NB4 (cell line): ENCODE measurements at regions not wholly inside any gene's neighbourhood (a gene's known extent, or its start where the extent isn't known, plus 50 kb on each side); places are given as distances from the start of the nearest gene placed in this dataset.

Experiments used
- DNase-seq: peaks from one replicate; pipeline ENCODE4 v3.0.0; 2010; ENCODE audit warnings: low read depth
- H3K4me3 ChIP-seq: one replicate; pipeline ENCODE4 v1.5.1; 2011; ENCODE audit warnings: mild to moderate bottlenecking, low read depth, low read length, moderate library complexity
- MYC ChIP-seq: IDR thresholded peaks from 2 replicates; pipeline ENCODE4 v1.6.1; 2011; ENCODE audit warnings: low read depth, low read length
- POLR2A ChIP-seq: IDR thresholded peaks from 2 replicates; pipeline ENCODE4 v1.6.1; 2011; ENCODE audit warnings: mild to moderate bottlenecking; ENCODE audit not compliant: insufficient read length; ENCODE audit errors: extremely low read depth
- TF ChIP-seq, protein P1 (sequence below): IDR thresholded peaks from one replicate; pipeline ENCODE4 v1.5.1; 2012; ENCODE audit warnings: low read depth, low read length
- TF ChIP-seq, protein P2 (sequence below): IDR thresholded peaks from 2 replicates; pipeline ENCODE4 v1.6.1; 2011; ENCODE audit warnings: low read depth, low read length

DNA sequence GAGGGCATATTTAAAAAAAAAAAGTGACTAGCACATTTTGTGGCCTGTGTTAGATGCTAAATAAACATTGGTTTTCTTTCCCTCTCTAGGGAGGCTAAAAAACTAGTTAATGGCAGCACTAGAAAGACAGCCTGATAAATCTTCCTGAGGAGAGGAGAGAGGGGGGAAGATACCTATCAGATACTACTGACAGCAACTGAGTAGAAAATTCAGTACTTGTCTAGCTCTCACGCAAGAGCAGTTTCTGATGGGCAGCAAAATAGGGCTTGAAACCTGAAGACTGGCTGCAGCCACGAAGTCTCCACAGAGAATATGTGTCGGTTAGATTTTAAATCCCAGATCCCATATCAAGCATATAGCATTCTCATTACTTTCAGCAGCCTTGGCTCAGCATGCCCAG, 388.2 kb downstream of the KCNA4 start:
- H3K4me3 ChIP-seq = no peak overlapping the region
- DNase-seq = no peak
- TF ChIP-seq POLR2A = no peak
- TF ChIP-seq, protein P1, sequence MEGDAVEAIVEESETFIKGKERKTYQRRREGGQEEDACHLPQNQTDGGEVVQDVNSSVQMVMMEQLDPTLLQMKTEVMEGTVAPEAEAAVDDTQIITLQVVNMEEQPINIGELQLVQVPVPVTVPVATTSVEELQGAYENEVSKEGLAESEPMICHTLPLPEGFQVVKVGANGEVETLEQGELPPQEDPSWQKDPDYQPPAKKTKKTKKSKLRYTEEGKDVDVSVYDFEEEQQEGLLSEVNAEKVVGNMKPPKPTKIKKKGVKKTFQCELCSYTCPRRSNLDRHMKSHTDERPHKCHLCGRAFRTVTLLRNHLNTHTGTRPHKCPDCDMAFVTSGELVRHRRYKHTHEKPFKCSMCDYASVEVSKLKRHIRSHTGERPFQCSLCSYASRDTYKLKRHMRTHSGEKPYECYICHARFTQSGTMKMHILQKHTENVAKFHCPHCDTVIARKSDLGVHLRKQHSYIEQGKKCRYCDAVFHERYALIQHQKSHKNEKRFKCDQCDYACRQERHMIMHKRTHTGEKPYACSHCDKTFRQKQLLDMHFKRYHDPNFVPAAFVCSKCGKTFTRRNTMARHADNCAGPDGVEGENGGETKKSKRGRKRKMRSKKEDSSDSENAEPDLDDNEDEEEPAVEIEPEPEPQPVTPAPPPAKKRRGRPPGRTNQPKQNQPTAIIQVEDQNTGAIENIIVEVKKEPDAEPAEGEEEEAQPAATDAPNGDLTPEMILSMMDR = no peak
- TF ChIP-seq MYC = no peak
- TF ChIP-seq, protein P2, sequence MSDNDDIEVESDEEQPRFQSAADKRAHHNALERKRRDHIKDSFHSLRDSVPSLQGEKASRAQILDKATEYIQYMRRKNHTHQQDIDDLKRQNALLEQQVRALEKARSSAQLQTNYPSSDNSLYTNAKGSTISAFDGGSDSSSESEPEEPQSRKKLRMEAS = no peak

DNA sequence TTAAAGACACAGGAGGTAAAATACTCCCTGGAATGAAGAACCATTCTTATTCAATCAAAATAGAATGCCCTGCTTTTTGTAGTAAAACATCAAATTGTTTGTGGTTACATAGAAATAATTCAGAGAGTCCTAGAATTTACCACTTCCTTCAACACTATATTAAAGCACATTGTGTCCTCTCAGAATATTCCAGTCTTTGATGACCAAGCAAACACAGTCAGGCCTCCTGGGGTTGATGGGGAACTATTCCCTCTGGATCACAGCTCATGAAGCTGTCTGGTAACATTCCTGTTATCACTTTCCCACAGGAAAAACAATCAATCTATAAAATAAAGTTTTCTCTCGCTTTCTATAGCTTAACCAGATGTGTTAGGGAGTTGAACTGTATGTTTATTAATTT, 389.3 kb downstream of the KCNA4 start:
- DNase-seq = no peak
- H3K4me3 ChIP-seq = no peak overlapping the region
- TF ChIP-seq, protein P2 = no peak
- TF ChIP-seq, protein P1 = no peak
- TF ChIP-seq POLR2A = no peak
- TF ChIP-seq MYC = no peak

DNA sequence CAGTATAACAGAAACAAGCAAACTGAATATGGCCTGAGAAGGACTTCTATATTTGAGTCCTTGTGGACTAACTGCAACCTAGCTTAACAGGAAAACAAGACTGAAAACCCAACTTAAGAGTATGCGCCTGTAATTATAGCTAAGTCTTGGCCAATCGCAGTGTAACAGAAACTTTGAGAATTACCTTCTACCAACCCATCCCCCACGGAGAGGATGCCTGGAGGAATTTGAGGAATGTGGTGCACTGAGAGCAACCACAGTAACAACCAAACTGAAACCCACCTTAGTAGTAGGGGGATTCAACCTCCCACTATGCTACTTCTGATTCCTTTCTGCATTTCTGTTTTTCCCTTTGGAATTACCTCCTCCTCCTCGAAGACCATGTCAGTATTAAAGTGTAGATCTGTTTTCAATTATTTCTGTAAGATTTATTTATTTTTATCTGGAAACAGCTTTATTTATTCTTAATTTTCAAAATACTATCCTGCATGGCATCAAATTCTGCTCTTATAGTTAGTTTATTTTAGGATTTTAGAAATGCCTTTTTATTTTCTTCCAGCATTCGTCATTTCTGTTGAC, 393.6 kb downstream of the KCNA4 start:
- no peak for TF ChIP-seq MYC
- TF ChIP-seq, protein P1 = no peak
- TF ChIP-seq POLR2A = no peak
- TF ChIP-seq, protein P2 = no peak
- no peak for DNase-seq
- no peak overlapping the region for H3K4me3 ChIP-seq

DNA sequence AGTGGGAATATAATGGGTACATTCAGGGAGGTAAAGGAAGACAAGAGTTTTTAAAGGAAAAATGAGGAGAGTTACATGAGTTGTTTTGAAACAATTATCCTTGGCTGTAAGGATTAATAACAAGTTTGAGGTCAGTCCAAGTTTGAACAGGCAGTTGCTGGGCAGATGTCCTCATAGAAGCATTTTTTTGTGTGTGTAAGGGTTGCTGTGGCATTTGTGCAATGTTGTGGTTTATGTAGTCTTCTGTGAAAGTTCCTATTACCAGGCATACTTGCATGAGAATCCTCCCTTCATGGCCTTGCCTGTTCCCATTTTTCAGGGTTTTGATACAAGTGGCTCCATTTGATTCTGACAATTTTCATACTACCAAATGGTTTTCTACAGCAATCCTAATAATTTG, 400.2 kb downstream of the KCNA4 start:
- H3K4me3 ChIP-seq = no peak overlapping the region
- peak; percentile 1 for DNase-seq
- TF ChIP-seq, protein P2 = no peak
- TF ChIP-seq POLR2A (no peak), MYC (no peak)
- TF ChIP-seq, protein P1 = no peak

DNA sequence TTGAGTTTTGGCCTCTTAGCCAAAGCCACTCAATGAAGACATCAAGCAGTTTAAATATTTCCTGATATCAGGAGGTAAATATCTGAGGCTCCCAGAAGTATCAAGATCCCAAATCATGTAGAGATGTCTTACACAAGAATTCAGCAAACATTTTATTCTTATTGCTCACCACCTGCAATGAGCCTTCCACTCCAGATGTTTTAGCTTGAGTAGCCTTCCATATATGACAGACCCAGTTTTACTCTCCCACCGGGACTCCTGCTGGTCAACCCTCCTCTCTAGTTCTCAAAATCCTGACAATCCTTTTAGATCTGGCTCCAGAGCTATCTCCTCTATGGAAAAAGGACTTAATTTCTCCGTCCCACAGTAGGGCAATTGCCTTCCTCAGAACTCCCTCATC, 404.4 kb downstream of the KCNA4 start:
- no peak for DNase-seq
- no peak overlapping the region for H3K4me3 ChIP-seq
- TF ChIP-seq, protein P1 = no peak
- TF ChIP-seq, protein P2 = no peak
- TF ChIP-seq MYC = no peak
- no peak for TF ChIP-seq POLR2A
